CD4-positive, alpha-beta T cell treated with Interleukin-15 for 4 hours (primary cell): ENCODE measurements at regions not wholly inside any gene's neighbourhood (a gene's known extent, or its start where the extent isn't known, plus 50 kb on each side); places are given as distances from the start of the nearest gene placed in this dataset.
"Not testable (repeated sequence)": the region's sequence is repeated elsewhere in the genome, so short reads cannot be mapped to it uniquely, and the experiment has no call there.

Source experiments
- DNase-seq: peaks from one replicate; pipeline ENCODE4 v3.0.0-alpha.2; 2020; ENCODE audit warnings: low spot score

DNA sequence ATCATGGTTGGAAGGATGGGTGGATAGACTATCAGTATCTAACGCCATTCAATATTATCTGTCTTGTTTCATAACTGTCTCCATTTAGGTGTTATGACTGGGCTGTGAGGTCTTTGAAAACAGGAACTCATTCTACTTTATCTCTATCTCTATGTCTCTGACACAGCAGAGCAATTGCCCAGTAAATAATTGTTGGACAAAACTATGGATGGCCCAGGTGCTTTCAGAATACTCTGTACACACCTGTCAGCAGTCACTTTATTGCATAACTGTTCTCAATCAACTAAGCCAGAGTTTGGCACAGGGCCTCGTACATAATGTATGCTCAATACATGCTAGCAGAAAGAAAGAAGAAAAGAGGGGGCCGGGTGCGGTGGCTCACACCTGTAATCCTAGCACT lies 210.3 kb downstream of the OPA1 start:
- DNase-seq: no peak

DNA sequence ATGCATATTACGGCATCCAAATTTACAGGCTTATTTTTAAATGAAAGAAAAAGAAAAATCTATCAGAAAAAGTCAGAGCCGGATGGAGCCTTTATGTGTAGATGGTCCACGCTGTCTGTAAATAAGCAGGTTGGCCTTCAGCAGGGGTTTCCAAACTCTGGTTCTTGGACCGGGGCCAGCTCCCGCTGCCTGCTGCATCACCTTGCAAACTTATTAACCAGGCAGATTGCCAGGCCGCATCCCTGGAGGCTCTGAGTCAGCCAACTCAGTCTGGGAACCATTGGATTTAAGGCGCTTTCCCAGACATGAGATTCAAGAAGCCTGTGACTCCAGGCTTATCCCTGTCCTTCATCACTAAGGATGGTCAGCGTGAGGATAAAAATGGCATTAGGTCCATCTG lies 212.4 kb downstream of the OPA1 start:
- DNase-seq: no peak

DNA sequence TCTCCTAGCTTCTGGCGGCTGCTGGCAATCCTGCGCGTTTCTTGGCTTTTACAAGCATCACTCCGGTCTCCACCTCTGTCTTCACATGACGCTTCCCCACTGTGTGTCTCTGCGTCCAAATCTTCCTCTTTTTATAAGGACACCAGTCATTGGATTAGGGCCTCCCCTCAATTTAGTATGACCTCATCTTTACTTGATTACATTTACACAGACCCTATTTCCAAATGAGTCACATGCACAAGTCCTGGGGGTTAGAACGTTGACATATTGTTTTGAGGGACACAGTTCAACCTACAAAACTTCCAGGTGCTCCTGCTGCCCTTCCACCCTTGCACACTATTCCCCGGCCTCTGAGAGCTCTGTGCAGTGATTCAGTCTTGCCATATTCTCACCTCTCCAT lies 215.3 kb downstream of the OPA1 start:
- DNase-seq: no peak

DNA sequence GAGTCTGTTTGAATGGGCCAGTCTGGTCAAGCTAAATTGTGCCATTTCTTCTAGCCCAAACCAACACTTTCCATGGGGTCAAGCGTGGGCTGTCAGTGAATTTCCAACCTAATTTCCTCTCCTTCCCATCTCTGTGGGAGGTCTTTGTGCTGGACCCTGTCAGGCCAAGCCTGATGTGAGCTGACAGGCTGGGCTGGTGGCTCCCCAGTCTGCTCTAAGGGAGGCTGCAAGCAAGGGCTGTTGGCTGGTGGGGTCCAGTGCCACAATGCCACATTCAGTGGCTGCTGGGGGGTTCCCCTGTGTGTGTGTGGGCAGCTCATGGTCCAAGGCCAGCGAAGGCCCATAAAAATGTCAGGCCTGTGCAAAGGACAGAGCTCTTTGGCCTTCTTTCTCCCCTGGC lies 216.1 kb downstream of the OPA1 start:
- no peak for DNase-seq

GRCh38 chr3:193812078-193812725 lies 219.2 kb downstream of the OPA1 start:
- no peak for DNase-seq

- no peak for DNase-seq
These were observed 219.9 kb downstream of the OPA1 start for GRCh38 chr3:193812791-193813500.

DNA sequence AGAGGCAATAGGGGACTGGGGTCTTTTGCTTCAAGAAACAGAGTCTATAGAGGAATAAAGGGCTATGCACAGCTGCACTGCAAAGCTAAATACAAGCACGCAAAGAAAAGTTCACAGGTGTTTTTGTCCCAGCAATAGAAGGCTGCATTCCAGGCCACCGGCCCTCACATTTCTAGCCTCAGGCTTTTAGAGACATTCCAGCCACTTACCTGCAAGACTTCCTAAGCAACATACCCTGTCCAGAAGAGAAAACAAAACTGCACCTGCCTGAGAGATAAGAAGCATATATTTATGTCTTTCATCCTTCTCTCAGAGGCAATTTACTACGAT lies 220.5 kb downstream of the OPA1 start:
- no peak for DNase-seq

- no peak for DNase-seq
These were observed 221.3 kb downstream of the OPA1 start for GRCh38 chr3:193814166-193814892.

DNA sequence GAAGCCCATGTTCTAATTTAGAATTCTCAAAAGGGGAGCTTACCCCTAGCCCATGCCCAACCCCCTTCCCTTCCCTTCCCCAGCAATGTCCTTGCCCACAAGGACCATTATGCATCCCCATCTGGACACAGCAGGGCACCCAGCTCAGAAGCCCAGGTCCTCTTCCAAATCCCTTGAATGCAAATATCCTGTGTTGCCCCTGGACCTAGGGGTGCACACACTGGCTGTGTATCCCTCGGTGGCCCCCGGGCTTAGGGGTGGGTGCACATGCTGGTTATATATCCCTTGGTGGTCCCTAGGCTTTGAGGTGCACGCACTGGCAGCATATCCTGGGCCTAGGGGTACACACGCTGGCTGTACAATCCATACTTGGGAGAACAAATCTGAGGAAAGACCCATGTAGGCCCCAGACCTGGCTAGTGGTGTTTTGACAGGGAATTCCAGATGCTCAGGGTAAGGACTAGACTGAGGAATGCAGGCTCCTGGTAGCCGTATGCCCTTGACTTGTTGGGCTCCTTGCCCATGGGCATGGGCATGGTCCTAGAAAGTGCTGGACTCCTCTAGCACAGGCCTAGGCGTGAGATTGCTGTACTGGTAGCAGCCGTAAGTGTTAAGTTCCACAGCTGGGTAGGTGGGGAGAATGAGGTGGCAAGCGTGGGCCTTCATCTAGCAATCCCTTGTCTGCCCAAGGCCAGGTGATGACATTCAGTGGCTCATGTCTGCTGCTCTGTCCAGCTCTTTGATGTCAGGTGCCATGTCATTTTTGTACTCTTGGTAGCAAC lies 222.4 kb downstream of the OPA1 start:
- no peak for DNase-seq

GRCh38 chr3:193816028-193816395 lies 223.0 kb downstream of the OPA1 start:
- no peak for DNase-seq

DNA sequence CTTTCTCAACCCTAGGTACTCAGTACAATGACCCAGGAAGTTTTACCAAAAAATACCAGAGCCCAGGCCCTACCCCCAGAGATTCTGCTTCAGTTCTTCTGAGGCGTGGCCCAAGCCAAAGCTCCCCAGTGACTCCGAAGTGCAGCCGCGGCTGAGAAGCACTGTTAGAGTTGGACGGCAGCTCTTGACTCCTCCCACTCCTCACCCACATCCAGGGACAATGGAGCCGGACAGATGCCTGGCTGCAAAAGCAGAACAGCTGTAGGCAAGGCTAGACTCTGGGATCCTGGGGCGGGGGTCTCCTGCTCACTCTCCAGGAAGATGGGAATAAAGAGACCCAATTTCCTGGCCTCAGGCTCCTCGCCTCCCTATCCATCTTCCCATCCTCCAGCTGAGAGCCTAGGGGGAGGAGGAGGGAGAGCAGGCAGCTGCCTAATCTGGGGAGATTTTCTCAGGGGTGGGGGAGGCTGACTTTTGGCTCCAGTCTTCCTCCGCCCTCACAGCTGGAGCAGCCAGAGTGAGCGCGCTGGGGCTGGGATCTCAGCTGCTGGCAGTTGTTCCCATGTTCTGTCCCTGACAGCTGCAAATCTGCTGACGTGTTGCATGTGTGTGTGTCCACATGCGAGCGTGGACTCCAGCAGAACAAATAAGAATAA lies 223.8 kb downstream of the OPA1 start:
- no peak for DNase-seq

DNA sequence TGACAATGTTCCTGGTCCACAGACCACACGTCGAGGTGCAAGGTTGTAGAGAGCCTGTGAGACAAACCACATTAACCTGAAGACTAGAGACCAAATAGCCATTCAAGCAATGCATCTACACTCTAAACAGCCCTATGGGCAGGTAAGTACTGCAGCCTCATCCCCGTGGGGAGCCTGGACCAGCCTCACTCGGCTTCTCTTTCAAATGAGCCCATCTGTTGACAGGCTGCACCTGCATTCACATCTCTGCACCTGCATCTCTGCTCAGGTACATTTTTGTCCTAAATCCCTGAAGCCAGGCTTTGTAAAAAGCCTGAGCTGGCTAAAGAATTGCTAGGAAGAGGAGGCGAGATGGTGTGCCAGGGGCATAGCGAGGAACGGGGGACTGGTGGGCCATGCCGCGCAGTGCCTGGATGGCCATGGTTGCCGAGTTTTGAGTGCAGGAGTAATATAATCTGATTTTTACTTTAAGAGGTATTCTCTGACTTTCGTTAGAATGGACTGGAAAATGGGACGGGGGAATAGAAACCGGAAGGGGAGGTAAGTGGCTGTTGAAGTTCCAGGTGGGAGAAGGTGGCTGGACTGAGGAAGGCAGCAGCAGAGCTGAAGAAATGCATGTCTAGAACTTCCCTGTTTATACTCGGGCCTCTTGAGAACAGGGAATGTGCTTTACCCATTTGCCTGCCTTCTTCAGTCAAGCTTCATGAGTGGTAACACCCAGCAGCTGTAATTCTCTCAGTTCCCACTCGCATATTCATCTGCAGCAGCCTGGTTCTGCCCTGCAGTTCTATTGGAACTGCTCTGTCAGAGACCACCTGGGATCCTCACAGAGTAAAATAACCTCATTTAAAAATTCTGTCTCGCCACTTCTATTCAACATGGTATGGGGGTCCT lies 226.4 kb downstream of the OPA1 start:
- no peak for DNase-seq

DNA sequence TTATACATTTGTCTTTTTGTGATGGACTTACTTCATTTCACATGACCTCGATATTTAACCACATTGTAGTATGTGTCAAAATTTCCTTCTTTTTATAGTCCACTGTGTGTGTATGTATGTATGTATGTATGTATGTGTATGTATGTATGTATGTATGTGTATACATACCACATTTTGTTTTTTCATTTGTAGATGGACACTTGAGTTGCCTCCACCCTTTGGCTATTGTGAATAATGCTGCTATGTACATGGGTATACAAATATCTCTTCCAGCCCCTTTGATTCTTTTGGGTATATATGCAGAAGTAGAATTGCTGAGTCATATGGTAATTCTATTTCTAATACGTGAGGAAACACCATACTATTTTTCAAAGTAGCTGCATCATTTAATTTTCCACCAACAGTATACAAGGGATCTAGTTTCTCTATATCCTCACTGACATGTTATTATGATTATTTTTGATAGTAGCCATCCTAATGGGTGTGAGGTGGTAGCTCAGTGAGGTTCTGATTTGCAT lies 228.2 kb downstream of the OPA1 start:
- DNase-seq: no peak

DNA sequence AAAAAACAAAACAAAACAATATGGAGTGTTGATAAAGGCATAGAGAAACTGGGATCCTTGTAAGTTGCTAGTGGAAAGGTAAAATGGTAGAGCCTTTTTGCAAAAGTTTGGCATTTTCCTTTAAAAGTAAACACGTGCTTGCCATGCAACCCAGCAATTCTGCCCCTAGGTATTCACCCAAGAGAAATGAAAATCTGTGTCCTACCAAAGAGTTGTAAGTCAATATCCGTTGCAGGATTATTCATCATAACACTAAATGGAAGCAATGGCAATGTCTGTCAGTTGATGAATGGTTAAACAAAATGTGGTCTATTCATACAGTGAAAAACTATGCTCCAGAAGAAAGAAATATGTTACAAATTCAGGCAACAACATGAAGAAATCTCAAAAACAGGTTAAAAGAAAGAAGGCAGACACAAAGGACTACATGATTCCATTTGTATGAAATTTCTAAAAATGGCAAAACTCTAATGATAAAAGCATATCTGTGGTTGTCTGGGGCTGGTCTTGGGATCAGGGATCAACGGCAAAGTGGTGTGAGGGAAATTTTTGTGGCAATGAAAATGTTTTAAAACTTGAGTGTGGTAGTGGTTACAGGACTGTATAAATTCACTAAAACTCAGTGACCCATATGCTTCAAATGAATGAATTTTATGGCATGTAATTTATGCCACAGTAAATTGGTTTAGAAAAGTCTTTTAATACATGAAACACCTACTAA lies 229.6 kb downstream of the OPA1 start:
- no peak for DNase-seq

DNA sequence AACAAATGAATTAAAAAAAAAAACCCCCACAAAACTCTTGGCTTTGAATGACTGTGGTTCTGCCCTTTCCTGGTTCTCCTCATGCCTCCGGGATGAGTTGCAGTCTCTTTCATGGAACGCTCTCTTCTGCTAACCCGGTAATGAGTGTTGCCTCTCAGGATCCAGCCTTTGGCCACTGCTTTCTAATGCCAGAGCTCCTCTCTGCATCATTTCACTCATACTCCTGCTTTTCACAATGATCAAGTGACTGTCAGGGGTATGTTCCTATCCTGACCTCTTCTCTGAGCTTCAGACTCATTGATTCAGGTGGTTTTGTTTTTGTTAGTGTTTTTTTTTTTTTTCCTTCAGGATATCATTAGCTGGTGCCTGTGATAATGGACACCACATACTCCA lies 230.2 kb downstream of the OPA1 start:
- not testable (repeated sequence) for DNase-seq

DNA sequence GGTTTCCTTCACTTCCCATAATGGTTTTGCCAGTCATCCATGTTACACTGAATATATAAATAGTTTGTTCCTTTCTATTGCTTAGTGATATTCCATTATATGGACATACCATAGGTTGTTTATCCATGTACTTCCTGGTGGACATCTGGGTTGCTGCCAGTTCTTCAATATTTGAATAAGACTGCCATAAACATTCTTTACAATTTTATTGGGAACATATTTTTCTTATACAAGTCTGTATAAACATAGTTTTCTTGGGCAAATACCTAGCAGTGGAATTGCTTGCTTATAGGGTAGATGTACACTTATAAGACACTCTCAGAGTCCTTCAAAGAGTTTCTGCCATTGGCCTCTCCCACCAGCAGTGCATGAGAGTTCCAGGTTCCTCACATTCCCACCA lies 231.4 kb downstream of the OPA1 start:
- DNase-seq: no peak

DNA sequence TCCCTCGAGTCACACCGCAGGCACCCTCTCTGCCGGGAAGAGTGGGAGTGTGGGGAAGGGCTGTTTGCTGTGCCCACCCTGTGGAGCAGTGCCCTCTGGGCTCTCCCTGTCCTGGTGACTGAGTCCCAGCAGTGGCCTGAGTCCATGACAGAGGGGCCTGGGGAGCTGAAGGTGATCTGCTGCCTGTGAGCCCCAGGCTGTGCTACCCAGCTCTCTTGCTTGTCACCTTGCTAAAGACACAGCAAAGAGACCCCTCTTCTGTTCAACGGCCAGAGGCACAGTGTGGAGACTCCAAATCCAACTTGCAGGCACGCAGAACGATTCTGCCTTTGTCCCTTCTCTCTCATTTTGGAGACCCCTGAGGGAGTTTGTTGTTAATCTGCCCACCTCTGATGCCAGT lies 232.6 kb downstream of the OPA1 start:
- DNase-seq: no peak

- no peak for DNase-seq
These were observed 233.3 kb downstream of the OPA1 start for GRCh38 chr3:193826159-193826795.

- no peak for DNase-seq
These were observed 234.1 kb downstream of the OPA1 start for GRCh38 chr3:193827040-193827669.
